GM21367 (cell line): ENCODE measurements at regions not wholly inside any gene's neighbourhood (a gene's known extent, or its start where the extent isn't known, plus 50 kb on each side); places are given as distances from the start of the nearest gene placed in this dataset.
"Not testable (repeated sequence)": the region's sequence is repeated elsewhere in the genome, so short reads cannot be mapped to it uniquely, and the experiment has no call there.

ENCODE experiments used
- ATAC-seq: cut with Tn5 transposase; IDR thresholded peaks from one replicate; pipeline ENCODE4 v1.9.1; 2021; ENCODE audit not compliant: unreplicated experiment

GRCh38 chr4:103499094-103499493 is 220.7 kb downstream of the TACR3 start:
- peak; percentile 23 for ATAC-seq

GRCh38 chr4:103498161-103499070 is 221.4 kb downstream of the TACR3 start:
- peak; percentile 86 for ATAC-seq

GRCh38 chr4:103497692-103498091 is 222.1 kb downstream of the TACR3 start:
- ATAC-seq = peak; percentile 38

- ATAC-seq = no peak
Observed at GRCh38 chr4:103496800-103497199, 223.0 kb downstream of the TACR3 start.

GRCh38 chr4:103493450-103494159 is 226.2 kb downstream of the TACR3 start:
- ATAC-seq = no peak

GRCh38 chr4:103485296-103485695 is 234.5 kb downstream of the TACR3 start:
- not testable (repeated sequence) for ATAC-seq

DNA sequence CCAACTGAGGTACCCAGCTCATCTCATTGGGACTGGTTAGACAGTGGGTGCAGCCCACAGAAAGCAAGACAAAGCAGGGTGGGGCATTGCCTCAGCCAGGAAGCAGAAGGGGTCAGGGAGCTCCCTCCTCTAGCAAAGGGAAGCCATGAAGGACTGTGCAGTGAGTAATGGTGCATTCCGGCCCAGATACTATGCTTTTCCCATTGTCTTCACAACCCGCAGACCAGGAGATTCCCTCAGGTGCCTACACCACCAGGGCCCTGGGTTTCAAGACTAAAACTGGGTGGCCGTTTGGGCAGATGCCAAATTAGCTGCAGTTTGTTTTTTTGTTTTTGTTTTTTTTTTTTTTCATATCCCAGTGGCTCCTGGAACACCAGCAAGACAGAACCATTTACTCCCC is 235.3 kb downstream of the TACR3 start:
- no peak for ATAC-seq

DNA sequence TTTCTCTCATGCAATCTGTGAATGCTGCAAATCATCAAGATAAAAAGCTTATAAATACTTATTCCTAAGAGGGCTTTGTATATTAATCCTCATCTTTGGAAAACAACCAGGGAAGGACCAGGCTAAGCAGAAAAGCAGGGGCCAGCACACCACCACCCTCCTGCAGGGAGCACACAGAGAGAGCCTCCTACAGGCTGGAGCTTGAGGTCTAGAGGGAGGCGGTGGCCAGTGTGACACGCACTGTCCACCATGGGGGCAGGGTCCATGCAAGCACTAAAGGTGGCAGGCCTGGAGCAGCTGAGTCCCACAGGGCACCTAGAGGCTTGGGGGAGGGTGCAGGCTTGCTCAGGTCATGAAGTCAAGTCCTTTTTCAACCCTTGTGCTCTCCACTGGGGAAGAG is 236.9 kb downstream of the TACR3 start:
- ATAC-seq = no peak

- ATAC-seq = no peak
Observed at GRCh38 chr4:103482471-103482870, 237.3 kb downstream of the TACR3 start.

DNA sequence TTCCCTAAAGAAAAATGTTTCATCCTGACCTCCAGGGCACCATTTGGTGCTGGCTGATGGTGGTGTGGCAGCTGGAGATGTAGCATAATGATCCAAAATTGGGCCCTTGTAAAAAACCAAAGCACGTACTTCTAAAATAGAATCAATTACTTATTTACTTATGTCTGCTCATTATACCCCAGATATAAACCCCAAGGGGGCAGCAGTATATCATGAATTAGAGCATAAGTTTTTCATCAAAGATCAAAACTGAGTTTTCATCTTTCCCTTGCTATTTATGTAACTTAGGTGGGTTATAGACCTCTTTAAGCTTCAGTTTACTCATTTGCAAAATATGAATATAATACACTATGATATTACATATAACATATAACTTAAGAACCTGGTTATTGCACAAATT is 241.1 kb downstream of the TACR3 start:
- ATAC-seq = no peak

DNA sequence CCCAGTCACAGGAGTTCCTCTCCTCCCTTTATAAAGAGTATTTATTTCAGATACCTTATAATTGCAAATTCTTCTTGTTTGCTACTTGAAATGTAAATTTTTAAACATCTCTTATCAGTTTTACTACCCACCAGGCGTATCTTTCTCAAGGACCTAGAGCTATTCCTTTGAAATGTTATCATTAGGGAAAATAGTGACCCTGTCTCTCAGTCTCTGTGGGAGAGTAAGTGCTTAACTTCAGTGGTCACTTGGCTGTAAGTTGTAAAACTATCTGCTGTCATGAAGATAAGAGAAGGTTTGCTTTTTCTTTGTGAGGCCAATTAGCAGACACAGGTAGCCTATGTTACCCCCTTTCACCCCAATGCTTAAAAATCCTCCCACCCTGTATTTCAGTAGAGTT is 241.6 kb downstream of the TACR3 start:
- ATAC-seq = no peak

DNA sequence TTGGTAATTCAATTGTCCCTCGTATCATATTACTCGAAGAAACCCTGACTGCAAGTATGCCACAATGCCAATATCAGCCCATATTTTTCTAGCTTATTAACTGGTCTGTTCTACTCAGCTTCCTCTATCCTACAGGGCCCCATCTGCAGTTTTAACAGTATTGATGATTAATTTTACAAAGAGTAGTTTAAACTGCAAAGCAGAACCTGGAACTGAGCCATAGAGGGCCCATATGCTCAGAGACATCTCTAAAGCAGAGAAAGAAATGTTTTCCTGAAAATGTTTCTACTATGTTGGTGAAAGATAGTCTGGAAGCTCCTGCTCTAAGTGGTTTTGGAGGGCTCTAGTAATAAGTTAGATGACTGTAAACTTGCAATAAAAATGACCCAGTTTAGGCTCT is 259.4 kb upstream of the CENPE start:
- ATAC-seq = no peak

DNA sequence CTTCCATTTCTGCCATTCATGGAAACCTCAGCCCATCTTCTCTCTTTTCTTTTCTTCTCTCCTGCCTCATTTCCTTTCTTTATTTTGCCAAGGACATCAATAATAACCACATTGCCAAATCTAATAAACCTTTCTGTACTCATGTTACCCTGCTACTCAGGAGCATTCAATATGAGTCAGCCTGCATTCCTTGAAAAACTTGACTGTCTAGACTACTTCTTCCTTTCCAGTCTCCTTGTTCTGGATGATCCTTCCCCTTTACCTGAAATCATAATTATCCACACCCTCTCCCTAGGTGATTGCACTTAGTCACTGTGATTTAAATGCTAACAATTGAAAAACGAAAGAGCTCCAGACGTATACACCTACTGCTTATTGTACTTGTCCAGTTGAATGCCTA is 253.2 kb upstream of the CENPE start:
- ATAC-seq = no peak

DNA sequence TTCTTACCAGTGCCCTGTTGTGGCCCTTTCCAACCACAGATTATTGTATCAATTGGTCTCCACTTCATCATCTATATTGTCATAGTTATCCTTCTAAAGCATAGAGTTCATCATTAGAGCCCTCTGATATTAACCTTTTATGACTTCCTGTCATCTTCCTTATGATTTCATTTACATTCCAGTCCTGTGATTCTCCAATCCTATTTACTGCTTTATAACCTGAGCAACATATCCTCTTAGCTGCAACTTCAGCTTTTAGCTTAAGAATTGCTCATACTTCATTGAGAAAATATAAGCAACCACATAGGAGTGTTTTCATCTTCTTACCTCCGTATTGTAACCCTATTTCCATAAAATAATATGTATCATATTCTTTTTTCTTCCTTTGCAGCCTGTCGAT is 252.6 kb upstream of the CENPE start:
- no peak for ATAC-seq

DNA sequence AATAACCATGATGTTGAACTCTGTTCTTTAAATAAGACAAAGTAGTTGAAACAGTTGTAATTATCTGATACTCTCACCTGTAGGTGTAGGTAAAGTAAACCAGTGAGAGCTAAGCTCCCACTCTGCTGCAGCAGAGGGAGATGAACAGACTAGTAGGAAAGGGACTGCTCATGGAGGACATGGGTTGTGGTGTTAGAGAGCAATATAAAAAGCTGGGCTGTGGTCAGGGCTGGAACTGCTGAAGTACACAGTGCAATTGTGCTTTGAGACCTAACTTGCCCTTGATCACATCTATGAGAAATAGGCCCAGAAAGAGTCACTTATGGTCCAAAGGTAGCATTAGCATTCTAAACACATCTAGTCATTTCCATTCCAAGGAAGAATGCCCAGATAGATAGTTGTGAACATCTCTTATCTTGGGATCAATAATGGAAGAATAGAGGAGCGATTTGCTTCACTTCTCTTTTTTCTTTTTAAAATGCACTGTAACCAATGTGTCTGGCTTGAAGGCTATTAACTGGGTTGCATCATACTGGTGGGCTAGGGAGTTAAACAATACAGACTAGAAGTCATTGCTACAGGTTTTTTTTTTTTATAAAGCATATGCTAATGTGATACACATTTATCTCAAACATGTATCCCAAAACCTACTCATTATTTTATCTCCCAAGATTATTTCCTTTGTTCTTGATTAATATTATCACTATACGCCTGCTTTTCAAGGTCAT is 251.3 kb upstream of the CENPE start:
- no peak for ATAC-seq

DNA sequence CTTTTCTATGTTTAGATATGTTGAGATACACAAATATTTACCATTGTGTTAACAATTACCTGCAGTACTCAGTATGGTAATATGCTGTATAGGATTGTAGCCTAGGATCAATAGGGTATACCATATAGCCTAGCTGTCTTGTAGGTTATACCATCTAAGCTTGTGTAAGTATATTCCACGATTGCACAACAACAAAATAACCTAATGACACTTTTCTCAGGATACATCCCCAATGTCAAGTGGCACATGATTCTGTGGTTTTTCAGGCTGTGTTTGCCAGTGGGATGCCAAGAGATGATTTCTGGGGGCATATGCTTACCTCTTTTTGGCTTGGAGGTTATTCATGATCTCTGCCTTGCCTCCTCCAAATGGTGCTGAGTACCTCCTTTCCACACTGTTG is 247.2 kb upstream of the CENPE start:
- ATAC-seq = no peak

- no peak for ATAC-seq
Observed at GRCh38 chr4:103443324-103443723, 245.2 kb upstream of the CENPE start.

DNA sequence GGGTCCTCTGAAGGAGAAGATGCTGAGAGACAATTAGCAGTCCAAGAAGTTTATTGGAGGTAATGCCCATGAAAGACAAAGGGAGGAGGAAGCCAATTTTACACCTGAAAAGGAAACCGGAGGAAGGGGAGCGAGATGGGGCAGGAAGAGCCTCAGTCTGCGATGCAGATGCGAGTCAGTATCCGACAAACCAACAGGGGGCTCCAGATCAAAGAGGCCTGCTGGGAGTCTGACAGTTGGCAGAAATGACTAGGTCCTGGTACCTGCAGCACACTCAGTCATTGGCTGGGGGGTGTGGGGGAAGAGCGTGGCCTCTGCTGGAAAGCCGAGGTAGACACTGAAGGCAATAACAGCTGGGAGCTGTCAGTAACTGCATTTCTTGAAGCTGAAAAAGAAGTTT is 231.1 kb upstream of the CENPE start:
- peak; percentile 88 for ATAC-seq

GRCh38 chr4:103425406-103425805 is 227.3 kb upstream of the CENPE start:
- no peak for ATAC-seq

GRCh38 chr4:103424853-103425252 is 226.7 kb upstream of the CENPE start:
- ATAC-seq = no peak

DNA sequence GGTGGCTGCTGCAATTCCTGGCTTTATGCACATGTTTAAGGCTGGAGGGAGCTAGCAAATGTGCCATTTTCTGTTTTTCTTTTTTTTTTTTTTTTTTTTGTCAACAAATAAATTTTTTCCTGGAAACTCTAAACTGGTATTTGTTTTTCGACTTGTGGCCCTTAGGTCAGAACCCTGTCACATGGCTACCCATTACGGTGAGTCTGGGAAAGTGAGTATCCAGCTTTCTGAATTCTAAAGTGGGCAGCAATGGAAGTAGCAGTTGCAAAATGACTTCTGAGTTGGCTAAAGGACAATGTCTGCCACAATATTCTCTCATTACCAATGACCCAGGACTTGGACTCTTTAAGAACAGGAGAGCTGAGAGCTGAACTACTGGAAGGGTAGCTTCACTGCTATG is 225.1 kb upstream of the CENPE start:
- no peak for ATAC-seq
